OCI-LY3 (cell line): ENCODE measurements at regions not wholly inside any gene's neighbourhood (a gene's known extent, or its start where the extent isn't known, plus 50 kb on each side); places are given as distances from the start of the nearest gene placed in this dataset.
"Not testable (repeated sequence)": the region's sequence is repeated elsewhere in the genome, so short reads cannot be mapped to it uniquely, and the experiment has no call there.

ENCODE experiments used
- H2AFZ ChIP-seq: fragments of 200-600, 300-600 bp; shearing (Covaris generic); 2 replicates; pipeline ENCODE4 v1.6.0; 2014; ENCODE audit warnings: antibody characterized with exemption, low read depth, low read length
- H3K27ac ChIP-seq: fragments of 200-600, 300-600 bp; sonication (generic); 2 replicates; pipeline ENCODE4 v1.5.1; 2014; ENCODE audit warnings: mild to moderate bottlenecking, low read length, moderate library complexity, mixed read lengths
- H3K27me3 ChIP-seq: fragments of 200-600, 300-600 bp; sonication (generic); 2 replicates; pipeline ENCODE4 v1.6.1; 2014; ENCODE audit warnings: low read depth, low read length, mixed read lengths
- H3K36me3 ChIP-seq: fragments of 200-600, 300-600 bp; sonication (generic); replicated peaks from 2 replicates; pipeline ENCODE3; 2014; ENCODE audit warnings: low read depth, low read length, mixed read lengths
- H3K4me1 ChIP-seq: fragments of 300-600, 200-600 bp; sonication (generic); 2 replicates; pipeline ENCODE4 v1.6.1; 2014; ENCODE audit warnings: low read length, mixed read lengths
- H3K4me2 ChIP-seq: fragments of 200-600, 300-600 bp; sonication (generic); 2 replicates; pipeline ENCODE4 v1.6.1; 2014; ENCODE audit warnings: low read length, mixed read lengths
- H3K4me3 ChIP-seq: fragments of 300-600, 200-600 bp; sonication (generic); 2 replicates; pipeline ENCODE4 v1.5.1; 2014; ENCODE audit warnings: antibody characterized with exemption, mild to moderate bottlenecking, low read length, moderate library complexity
- H3K79me2 ChIP-seq: fragments of 300-600, 200-600 bp; shearing (Covaris generic); 2 replicates; pipeline ENCODE4 v1.6.1; 2014; ENCODE audit warnings: mild to moderate bottlenecking, low read length, mixed read lengths
- H3K9ac ChIP-seq: fragments of 300-600, 200-600 bp; shearing (Covaris generic); 2 replicates; pipeline ENCODE4 v1.6.0; 2014; ENCODE audit warnings: mild to moderate bottlenecking, low read length, moderate library complexity
- H3K9me3 ChIP-seq: fragments of 200-600, 300-600 bp; shearing (Covaris generic); 2 replicates; pipeline ENCODE4 v1.6.1; 2014; ENCODE audit warnings: low read length, mixed read lengths; ENCODE audit not compliant: insufficient read depth
- H4K20me1 ChIP-seq: fragments of 200-600, 300-600 bp; sonication (generic); 2 replicates; pipeline ENCODE4 v1.6.1; 2016; ENCODE audit warnings: low read length, mixed read lengths; ENCODE audit not compliant: insufficient read depth
- CTCF ChIP-seq: fragments of 200-600, 300-600 bp; sonication (generic); IDR thresholded peaks from 2 replicates; pipeline ENCODE4 v1.5.1; 2014; ENCODE audit warnings: antibody characterized with exemption, low read length, low read depth
- EZH2phosphoT487 ChIP-seq: fragments of 200-600 bp; shearing (Covaris generic); IDR thresholded peaks from 2 replicates; pipeline ENCODE4 v1.6.1; 2018; ENCODE audit warnings: antibody characterized with exemption, mixed run types, low read depth

GRCh38 chr15:60283936-60284335, 113.8 kb downstream of the ANXA2 start:
- Histone ChIP-seq H3K9ac (no peak overlapping the region), H4K20me1 (no peaks in the 10 kb centered on the region), H3K79me2 (no peaks in the 10 kb centered on the region), H3K27me3 (no peaks in the 10 kb centered on the region), H3K4me1 (no peaks in the 10 kb centered on the region), H3K9me3 (no peaks in the 10 kb centered on the region; the same call in 1 of the 2 replicates), H3K4me3 (no peak overlapping the region), H3K4me2 (no peak overlapping the region), H2AFZ (no peak overlapping the region), H3K36me3 (no peaks in the 10 kb centered on the region), H3K27ac (no peak overlapping the region)
- TF ChIP-seq EZH2phosphoT487 (no peak), CTCF (no peak)

- H2AFZ ChIP-seq, H3K36me3 ChIP-seq, H3K79me2 ChIP-seq, H3K4me1 ChIP-seq, H4K20me1 ChIP-seq, H3K27ac ChIP-seq, H3K4me3 ChIP-seq, H3K9me3 ChIP-seq, H3K9ac ChIP-seq, H3K27me3 ChIP-seq, H3K4me2 ChIP-seq: not testable (repeated sequence)
These were observed 101.9 kb downstream of the ANXA2 start for GRCh38 chr15:60295901-60296300.

GRCh38 chr15:60297047-60297446, 100.7 kb downstream of the ANXA2 start:
- Histone ChIP-seq H3K4me3 (no peak overlapping the region), H3K9me3 (no peaks in the 10 kb centered on the region), H3K27me3 (no peaks in the 10 kb centered on the region), H3K79me2 (no peaks in the 10 kb centered on the region), H3K9ac (no peak overlapping the region), H3K27ac (no peak overlapping the region), H4K20me1 (no peaks in the 10 kb centered on the region), H2AFZ (no peak overlapping the region), H3K4me2 (no peak overlapping the region), H3K4me1 (no peaks in the 10 kb centered on the region), H3K36me3 (no peaks in the 10 kb centered on the region)
- TF ChIP-seq EZH2phosphoT487 (no peak), CTCF (no peak)
